HepG2 (cell line): ENCODE measurements at regions not wholly inside any gene's neighbourhood (a gene's known extent, or its start where the extent isn't known, plus 50 kb on each side); places are given as distances from the start of the nearest gene placed in this dataset.

ENCODE experiments used
- BHLHE40 ChIP-seq: IDR thresholded peaks from 2 replicates; pipeline ENCODE4 v1.6.1; 2011; ENCODE audit warnings: low read length, improper control_type of control experiment
- EP300 ChIP-seq, 3 experiments: sonication (generic) in 1 of 3; formaldehyde crosslinking in 1 of 3; IDR thresholded peaks; 2 replicates each; pipeline versions ENCODE4 v1.5.1 to v1.6.1; 2011 to 2020; ENCODE audit warnings: low read depth in 2 of 3, low read length in 2 of 3, borderline replicate concordance in 1 of 3, improper control_type of control experiment in 1 of 3, mild to moderate bottlenecking in 1 of 3, missing genetic modification reagents in 1 of 3, moderate library complexity in 1 of 3
- EZH2 ChIP-seq: conservative IDR thresholded peaks from 2 replicates; pipeline ENCODE4 v1.6.1; 2012; ENCODE audit warnings: mild to moderate bottlenecking, low read depth, low read length, moderate library complexity
- HCFC1 ChIP-seq: fragments of 150-350 bp; IDR thresholded peaks from 2 replicates; pipeline ENCODE4 v1.6.1; 2014; ENCODE audit warnings: low read depth, low read length
- NFKBIZ ChIP-seq: IDR thresholded peaks from 2 replicates; pipeline ENCODE4 v1.6.1; 2018; ENCODE audit warnings: missing genetic modification reagents, missing compliant biosample characterization
- PCBP2 ChIP-seq: fragments of 200-400 bp; formaldehyde crosslinking; optimal IDR thresholded peaks from 2 replicates; pipeline ENCODE3; 2018; ENCODE audit warnings: low read length, low read depth; ENCODE audit not compliant: poor library complexity, severe bottlenecking
- POLR2AphosphoS5 ChIP-seq: IDR thresholded peaks from 2 replicates; pipeline ENCODE4 v1.6.1; 2012; ENCODE audit warnings: low read depth, low read length
- RBM22 ChIP-seq: fragments of 200-400 bp; formaldehyde crosslinking; optimal IDR thresholded peaks from 2 replicates; pipeline ENCODE3; 2017; ENCODE audit warnings: mild to moderate bottlenecking, low read length, moderate library complexity
- TAF1 ChIP-seq: sonication (generic); formaldehyde crosslinking; IDR thresholded peaks from 2 replicates; pipeline ENCODE4 v1.4.0; 2020; ENCODE audit warnings: missing genetic modification reagents
- ZNF414 ChIP-seq: sonication (generic); formaldehyde crosslinking; IDR thresholded peaks from 2 replicates; pipeline ENCODE4 v1.5.0; 2020; ENCODE audit warnings: missing genetic modification reagents
- ZNF768 ChIP-seq: sonication (generic); formaldehyde crosslinking; IDR thresholded peaks from 2 replicates; pipeline ENCODE4 v1.4.0; 2020; ENCODE audit warnings: missing genetic modification reagents

DNA sequence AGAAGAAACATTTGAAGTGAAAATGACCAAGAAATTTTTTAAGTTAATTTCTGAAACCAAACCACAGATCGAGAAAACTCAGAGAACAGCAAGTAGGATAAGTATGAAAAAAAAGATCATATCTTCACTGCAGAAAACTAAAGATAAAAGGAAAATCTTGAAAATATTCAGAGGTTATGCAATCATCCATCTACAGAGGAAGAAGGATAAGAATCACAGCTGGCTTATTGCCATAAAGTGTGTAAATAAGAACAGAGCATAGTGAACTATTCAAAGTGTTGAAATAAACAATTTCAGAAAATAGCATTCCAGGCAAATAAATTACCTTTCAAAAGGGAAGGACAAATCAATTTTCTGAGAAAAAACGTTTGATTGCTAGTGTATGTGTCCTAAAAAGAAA is 1191.7 kb upstream of the CDH6 start:
- TF ChIP-seq POLR2AphosphoS5 (no peak), ZNF768 (CRISPR knock-in tag) (no peak), BHLHE40 (no peak), EP300 (IDR thresholded peaks at IDR 0.05; ENCODE audit: low read depth in 2 of 2, low read length in 2 of 2) (no peak), EP300 (CRISPR knock-in tag; IDR thresholded peaks at IDR 0.05; ENCODE audit: borderline replicate concordance) (no peak), HCFC1 (no peak), RBM22 (no peak), ZNF414 (CRISPR knock-in tag) (no peak), TAF1 (CRISPR knock-in tag) (no peak), EZH2 (no peak), NFKBIZ (no peak), PCBP2 (no peak)
